GM19351 (cell line): ENCODE measurements at regions not wholly inside any gene's neighbourhood (a gene's known extent, or its start where the extent isn't known, plus 50 kb on each side); places are given as distances from the start of the nearest gene placed in this dataset.

Source experiments
- ATAC-seq: cut with Tn5 transposase; IDR thresholded peaks from one replicate; pipeline ENCODE4 v1.9.1; 2021; ENCODE audit warnings: mild to moderate bottlenecking, moderate library complexity; ENCODE audit not compliant: unreplicated experiment

- ATAC-seq: no peak
Observed at GRCh38 chr13:77384999-77385398, 58.1 kb upstream of the MYCBP2 start.

- ATAC-seq: no peak
Observed at GRCh38 chr13:77383097-77383496, 56.2 kb upstream of the MYCBP2 start.

GRCh38 chr13:77381059-77381458 lies 54.2 kb upstream of the MYCBP2 start:
- ATAC-seq: no peak

GRCh38 chr13:77379508-77379907 lies 52.6 kb upstream of the MYCBP2 start:
- ATAC-seq: no peak

- ATAC-seq: no peak
Observed at GRCh38 chr13:77378662-77379061, 51.8 kb upstream of the MYCBP2 start.

GRCh38 chr13:77377016-77377415 lies 50.1 kb upstream of the MYCBP2 start:
- no peak for ATAC-seq
